Activated CD4-positive, CD25-positive, alpha-beta regulatory T cell (primary cell): ENCODE measurements at regions not wholly inside any gene's neighbourhood (a gene's known extent, or its start where the extent isn't known, plus 50 kb on each side); places are given as distances from the start of the nearest gene placed in this dataset.

Source experiments
- DNase-seq, 4 experiments: peaks; one replicate each; lab custom pipeline; 2025; lab: John Stamatoyannopoulos, UW

- no peak for DNase-seq
Measured at GRCh38 chr2:7467782-7468447, 550.7 kb downstream of the RNF144A start.

DNA sequence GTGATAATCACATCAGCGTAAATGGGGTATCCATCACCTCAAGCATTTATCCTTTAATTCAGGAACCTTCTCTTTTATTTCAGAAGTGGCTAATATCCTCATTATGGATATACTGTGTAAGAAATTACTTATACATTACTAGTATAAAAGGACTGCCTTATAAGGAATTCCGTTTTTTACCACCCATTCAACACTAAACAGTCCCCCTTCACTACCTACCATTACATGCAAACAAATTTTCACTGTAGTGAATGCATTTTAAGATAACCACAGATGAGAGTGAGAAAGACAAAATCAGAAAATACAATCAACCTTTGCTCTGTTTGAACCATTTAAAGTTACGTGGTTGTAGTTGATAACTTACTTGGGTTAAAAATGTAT, 551.2 kb downstream of the RNF144A start:
- DNase-seq = no peak

DNA sequence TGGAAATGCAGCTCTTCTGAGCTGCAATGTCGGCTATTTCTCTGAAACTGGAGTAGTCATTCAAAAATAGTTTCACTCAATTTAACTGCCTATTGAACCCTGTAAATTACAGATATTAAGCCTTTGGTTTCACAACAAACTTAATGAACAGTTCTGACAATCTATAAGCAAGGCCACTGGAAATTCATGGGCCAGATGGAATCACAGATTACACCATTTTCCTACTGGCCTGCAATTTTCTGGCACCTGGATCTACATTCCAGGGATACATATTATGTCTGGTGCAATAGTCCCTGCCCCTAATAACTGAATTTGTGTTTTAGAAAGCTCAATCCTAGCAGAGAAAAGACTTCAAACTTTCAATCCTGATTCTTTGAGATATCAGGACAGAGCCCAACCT, 551.7 kb downstream of the RNF144A start:
- DNase-seq = no peak

- DNase-seq = no peak
Measured at GRCh38 chr2:7471185-7471584, 554.0 kb downstream of the RNF144A start.

DNA sequence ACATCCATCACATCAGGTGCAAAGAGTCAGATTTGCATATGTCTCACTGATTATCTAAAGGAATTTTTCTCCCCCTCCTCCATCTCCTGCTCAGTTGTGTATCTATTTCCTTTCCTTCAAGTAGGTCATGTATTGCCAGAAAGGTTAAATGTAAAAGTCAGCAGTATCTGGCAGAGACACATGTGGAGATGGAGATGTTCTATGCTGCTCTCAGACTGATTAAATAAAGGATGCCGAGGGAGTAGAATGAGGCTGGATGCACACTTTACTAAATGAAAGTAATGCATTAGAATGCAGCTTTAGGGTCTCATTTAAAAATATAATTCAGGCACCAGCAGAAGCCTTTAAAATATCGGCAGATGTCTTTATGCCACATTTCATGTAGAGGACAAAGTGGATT, 555.3 kb downstream of the RNF144A start:
- no peak for DNase-seq

DNA sequence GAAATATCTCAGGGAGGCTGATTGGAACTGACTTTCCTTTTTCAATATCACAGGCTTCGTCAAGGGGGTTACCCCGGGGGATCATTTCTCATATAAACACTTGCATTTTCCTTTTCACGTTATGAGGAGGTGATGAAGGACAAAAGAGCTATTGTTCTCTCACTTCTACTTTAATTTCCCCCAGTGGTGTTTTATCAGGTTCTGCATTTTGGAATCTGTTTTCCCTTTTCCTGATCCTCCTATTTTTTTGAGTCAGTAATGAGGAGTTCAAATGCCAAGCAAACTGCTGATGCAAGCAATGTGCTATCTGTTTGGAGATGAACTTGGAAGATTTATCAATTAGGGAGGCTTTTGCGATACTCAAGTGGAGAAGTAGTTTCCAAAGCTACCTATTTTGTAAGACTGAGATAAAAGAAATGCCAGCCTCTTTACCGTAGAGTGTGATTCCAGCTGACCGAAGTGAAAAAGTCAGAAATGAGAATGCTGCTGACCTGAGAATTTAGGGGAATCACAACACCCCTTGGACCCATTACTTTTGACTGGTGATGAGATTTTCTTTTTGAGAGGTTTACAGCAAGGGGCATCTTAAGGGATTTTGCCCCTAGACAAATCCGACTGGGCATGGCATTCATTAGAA, 556.0 kb downstream of the RNF144A start:
- no peak for DNase-seq

DNA sequence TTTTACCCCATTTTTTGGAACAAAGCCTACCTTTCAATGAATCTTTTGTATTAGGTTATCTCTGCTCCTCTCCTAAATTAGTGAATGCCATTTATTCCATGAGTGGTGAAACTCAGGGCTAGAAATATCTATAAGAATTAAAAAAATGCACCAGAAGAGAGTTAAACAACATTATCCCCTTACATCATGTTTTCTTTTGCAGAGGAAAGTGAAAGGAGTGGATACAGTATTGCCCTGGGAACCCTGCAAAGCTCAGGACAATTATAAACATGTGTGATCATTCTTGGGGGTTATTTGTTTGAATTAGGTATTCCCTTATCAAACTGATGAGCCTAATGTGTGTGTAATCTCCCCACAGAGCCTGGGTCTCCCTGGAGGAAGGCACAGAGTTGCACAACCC, 559.2 kb downstream of the RNF144A start:
- no peak for DNase-seq

DNA sequence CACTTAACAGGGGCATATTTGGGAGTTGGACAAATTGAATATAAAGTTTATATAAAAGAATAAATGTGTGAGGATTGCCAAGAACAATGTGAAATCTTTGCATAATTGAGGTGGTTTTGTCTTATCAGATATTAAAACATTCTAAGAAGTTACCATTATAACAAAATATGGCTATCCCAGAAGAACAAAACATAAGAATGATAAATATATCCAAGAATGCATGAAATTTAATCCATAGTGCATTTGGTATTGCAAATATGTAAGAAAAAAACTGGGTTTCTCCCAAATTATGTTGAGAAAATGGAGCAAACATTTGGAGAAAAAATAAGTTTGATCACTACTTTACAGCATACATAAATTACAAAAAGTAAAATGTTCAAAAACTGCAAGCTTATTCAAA, 562.4 kb downstream of the RNF144A start:
- no peak for DNase-seq

GRCh38 chr2:7480431-7480830, 563.2 kb downstream of the RNF144A start:
- no peak for DNase-seq

DNA sequence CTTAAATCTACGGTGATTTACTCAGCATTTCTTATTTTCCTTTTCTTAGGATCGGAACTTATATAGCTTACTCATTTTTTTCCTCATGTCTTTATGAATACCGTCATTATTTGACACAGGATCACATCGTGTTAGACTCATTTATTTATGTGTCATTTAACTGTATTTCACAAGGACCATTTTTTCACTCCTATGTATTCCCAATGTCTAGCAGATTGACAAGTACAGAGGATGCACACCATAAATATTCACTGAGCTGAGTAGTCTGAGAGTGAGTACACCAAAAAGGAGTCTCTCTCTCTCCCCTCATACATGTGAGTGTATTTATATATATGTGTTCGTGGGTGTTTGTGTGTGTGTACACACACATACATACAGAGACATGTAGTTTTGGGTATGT, 573.5 kb downstream of the RNF144A start:
- DNase-seq = no peak

DNA sequence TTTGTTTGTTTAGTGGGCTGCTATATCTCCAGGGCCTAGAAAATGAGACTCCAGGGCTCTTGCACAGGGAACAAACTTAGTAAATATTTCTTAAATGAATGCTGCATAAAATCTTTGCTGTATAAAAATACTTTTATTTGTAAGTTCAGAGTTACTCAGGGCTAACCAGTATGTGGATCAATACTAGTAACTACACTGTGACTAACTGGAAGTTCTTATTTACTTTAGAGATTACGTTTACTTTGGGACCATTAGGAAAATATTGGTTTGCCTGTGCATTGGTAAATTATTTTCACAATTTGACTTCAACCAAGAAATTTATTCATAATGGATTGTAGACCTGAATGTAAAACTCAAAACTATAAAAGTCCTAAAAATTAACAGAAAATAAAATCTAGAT, 575.5 kb downstream of the RNF144A start:
- DNase-seq = no peak

DNA sequence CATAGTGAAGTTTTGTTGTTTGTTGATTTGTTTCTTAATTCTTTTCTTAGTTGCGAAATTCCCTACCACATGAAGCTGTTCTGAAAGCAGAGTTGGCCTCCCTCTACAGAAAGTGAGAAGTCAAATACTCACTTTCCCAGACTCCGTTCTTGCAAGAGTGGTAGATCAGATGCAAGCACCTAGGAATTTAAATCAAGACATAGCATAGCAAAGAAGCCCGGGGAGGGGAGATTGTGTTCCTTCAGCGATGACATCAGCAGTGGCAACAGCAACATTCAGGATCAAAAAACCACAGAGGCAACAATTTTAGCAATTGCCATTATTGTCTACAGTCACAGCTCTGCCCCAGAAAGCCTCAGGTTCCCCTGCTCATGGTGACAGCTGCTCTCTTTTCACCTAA, 580.0 kb downstream of the RNF144A start:
- no peak for DNase-seq

GRCh38 chr2:7499018-7499417, 581.8 kb downstream of the RNF144A start:
- no peak for DNase-seq

DNA sequence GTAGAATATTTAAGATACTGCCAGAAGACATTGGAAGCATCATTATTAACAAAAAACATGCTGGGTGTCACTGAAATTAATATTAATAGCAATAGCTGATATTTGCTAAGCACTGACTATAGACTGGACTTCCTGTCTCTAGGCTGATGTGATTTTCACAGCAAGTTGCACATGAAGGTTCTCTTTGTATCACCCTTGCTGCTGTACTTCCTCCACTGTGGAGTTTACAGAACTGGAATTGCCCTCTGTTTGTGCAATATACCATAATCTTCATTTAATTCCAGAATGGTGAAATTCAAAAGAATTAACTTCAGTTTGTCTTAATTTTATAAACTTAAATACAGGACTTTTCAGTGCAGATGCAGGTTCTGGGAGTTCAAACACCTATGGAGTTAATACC, 585.1 kb downstream of the RNF144A start:
- no peak for DNase-seq

- DNase-seq = no peak
Measured at GRCh38 chr2:7508296-7508943, 591.2 kb downstream of the RNF144A start.

DNA sequence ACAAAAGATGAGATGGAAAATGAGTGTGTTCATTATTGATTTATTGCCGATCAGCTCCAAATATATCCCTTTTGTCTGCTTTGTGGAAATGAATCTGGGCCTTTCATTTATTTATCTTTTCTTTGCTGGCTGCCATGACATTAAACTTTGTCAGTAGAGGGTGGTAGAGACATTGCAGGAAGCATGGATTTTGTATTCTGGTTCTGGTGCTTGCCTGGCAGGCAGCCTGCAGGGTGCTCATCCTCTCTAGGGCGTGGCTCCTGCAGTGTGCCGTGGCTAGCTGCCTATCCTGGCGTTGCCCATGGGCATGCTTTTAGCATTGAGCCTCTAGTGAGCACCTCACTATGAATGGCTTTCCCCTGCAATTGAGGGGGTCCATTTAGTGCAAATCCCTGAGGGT, 593.1 kb downstream of the RNF144A start:
- no peak for DNase-seq

GRCh38 chr2:7513834-7514233, 596.6 kb downstream of the RNF144A start:
- no peak for DNase-seq

DNA sequence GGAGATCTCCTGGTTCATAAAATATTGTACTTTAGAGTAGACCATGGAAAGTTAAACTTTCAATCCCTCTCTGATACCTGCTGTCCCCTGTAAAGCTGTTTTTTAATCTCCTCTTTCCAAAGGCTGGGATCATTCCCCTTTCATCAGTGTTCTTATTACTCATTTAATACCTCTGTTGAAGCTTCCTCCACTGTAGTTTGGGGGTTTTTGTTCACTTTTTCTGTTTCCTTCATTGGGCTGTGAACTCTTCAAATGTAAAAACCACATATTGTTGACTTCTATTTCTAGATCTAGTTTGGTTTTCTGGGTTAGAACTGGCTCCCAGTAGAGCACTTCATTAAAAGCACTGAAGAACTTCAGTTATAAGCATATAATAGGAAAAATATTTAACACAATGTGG, 598.1 kb downstream of the RNF144A start:
- no peak for DNase-seq

DNA sequence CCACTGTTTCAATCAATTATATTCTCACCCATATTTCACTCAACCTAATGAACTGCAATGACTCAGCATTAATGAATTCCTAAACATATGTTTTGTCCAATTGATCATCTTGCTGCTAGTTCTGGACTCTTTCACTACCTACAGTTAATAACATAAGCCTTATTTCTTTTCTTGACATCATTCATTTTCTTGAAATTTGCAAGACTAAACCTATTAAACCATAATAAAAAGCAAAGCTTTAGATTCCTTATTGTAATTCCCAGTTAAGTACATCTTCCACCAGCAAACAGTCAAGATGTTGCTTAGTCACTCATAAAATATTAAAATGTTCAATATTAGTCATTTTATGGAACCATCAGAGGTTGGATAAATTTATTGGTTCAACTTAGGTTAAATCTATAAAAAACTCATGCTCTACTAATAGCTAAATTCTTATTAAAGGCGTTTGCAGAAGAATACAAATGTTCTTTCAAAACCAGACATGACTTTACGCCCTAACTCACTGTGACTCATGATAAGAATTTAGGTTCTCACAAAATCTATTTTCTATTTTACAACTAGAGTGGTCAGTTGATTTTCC, 599.4 kb downstream of the RNF144A start:
- DNase-seq = no peak

DNA sequence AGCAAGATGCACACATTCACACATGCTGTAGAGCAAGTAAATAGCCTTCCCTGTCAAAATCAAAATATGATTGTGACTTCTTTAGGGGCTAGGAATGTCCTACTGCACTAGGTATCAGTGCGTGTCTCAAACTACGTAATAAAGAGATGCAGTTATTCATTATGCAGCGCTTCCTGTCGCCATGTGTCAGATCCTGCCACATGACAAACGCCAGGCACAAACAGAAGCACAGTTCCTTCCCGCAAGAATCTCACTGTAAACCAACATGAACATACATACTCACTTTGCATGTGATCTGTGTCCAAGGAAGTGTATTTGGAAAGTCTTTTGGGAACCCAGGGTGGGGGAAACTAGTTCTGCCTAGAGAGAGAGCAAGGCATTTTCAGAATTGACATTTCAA, 599.9 kb downstream of the RNF144A start:
- no peak for DNase-seq

DNA sequence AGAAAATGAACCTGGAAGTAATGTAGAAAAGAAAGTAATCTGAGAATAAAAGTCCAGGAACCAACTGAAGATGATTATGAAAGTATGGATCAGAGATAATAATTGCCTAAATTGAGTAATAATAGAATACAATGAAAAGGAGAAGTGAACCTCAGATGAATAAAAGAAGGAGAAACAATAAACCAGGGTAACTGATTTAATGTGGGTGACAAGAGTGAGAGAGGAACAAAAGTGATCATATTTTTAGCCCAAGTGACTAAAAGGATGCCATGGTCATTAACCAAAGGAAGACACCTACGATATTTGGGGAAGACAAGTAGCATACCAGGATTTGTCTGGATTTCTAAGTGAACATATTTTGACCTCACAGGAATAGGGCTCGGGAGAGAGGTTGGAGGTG, 600.6 kb downstream of the RNF144A start:
- no peak for DNase-seq

DNA sequence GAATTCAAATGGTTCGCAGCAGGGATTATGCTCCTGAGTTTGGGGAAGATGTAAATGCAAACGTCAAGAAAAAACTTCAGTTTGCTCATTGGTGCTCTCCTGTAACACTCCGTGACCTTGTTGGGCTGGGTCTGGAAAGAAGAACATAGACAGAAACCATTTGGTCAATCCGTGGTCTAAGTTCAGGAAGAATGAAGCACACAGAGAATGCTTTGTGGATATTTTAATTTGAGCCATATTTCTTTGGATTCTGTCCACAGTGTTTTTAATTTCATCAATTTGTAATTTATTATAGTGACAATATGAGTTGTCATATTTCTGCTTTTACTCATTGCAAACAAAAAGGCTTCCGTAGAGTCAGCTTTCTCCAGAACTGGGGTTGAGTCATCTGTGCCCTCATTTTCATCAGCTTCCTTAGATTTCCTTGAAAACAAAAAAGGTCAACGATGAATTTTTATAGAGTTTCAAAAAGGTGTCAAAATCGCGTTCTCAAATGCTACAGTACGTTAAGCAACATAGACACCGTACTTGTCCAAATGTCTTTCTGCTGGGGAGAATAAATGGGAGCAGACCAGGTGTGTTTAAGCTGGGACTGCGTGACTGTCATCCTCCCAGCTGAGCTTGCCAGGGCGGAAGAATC, 606.4 kb downstream of the RNF144A start:
- DNase-seq = no peak

DNA sequence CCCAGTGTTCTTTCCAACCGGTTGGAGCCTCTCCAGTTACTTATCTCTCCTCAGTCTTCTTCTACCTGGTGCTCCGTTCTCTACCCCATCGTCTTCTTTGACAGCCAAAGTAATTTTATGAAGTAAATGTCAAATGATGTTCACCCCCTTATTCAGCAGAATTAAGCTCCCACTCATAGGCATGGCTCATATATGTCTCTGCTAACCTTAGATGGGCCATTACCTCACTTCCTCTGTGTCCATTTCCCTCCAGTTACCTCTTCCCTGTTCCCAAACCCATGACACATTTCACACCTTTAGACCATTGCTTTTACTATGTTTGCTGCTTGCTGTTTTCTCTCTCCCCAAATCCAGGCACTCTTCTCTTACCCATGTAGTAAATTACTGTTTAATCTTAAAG, 607.0 kb downstream of the RNF144A start:
- DNase-seq = no peak
